SU-DHL-6 (cell line): ENCODE measurements at regions not wholly inside any gene's neighbourhood (a gene's known extent, or its start where the extent isn't known, plus 50 kb on each side); places are given as distances from the start of the nearest gene placed in this dataset.

Experiments used
- CTCF ChIP-seq: fragments of 200-600 bp; sonication (generic); IDR thresholded peaks from one replicate; pipeline ENCODE4 v1.5.1; 2017; ENCODE audit warnings: antibody characterized with exemption, mild to moderate bottlenecking, low read length, moderate library complexity; ENCODE audit not compliant: insufficient read depth, poor library complexity, severe bottlenecking
- EZH2phosphoT487 ChIP-seq: fragments of 200-600 bp; sonication (generic), shearing (Covaris generic); conservative IDR thresholded peaks from 2 replicates; pipeline ENCODE4 v1.6.1; 2018; ENCODE audit warnings: mild to moderate bottlenecking, antibody characterized with exemption, low read length, moderate library complexity, mixed read lengths

DNA sequence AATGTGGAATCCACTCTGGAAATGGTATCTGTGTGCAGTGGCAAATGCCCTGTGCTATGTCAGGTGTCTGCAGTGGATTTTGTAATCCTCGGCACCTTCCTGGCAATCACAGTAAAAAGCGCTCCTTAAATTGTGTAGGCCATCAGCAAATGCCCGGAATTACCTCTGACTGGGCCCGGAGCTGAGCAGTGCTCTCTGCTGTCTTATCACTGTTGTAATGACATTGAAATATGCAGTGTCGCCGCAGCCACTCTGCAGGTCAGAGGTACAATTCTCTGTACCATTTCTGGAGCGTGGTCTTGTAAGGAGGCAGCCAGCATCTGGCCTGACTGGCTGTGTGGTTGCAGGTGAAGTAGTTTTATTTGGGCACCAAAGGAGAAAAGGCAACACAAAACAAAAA, 416.4 kb upstream of the MKI67 start:
- TF ChIP-seq CTCF (no peak), EZH2phosphoT487 (no peak)
